ENCODE measurements at regions not wholly inside any gene's neighbourhood (a gene's known extent, or its start where the extent isn't known, plus 50 kb on each side); places are given as distances from the start of the nearest gene placed in this dataset.

- no peak overlapping the region for H2BK120ac ChIP-seq (ENCODE audit: low read depth, low read length, poor library complexity, severe bottlenecking)
- no peak overlapping the region for H3K23ac ChIP-seq (ENCODE audit: insufficient read length, low read depth, low read length)
- H2AFZ ChIP-seq (ENCODE audit: low read length) = no peak overlapping the region
- H3K4me1 ChIP-seq (ENCODE audit: insufficient read depth, low read length) = no peaks in the 10 kb centered on the region
- H3K79me1 ChIP-seq (ENCODE audit: insufficient read depth, low read depth, low read length, poor library complexity, severe bottlenecking) = no peaks in the 10 kb centered on the region
- no peak overlapping the region for H2AK5ac ChIP-seq (ENCODE audit: insufficient read length, low read length)
- H3K27ac ChIP-seq (ENCODE audit: insufficient read length, low read depth, low read length) = no peak overlapping the region
- no peak overlapping the region for H3K4ac ChIP-seq (ENCODE audit: low read depth, low read length)
- no peak overlapping the region for H3K18ac ChIP-seq (ENCODE audit: insufficient read length, low read depth, low read length)
- no peak for DNase-seq
- H3K27ac Mint-ChIP-seq = no peak overlapping the region; a peak in 1 of 7 replicates
- no peak overlapping the region for H4K8ac ChIP-seq (replicated peaks; ENCODE audit: insufficient read length, low read depth, low read length)
- no peaks in the 10 kb centered on the region for H3K23me2 ChIP-seq (ENCODE audit: insufficient read length, low read depth, low read length, poor library complexity, severe bottlenecking)
- H4K5ac ChIP-seq (ENCODE audit: insufficient read length, low read depth, low read length) = no peak overlapping the region
- H3K4me2 ChIP-seq (ENCODE audit: insufficient read depth, insufficient read length, low read length) = no peak overlapping the region
- H3K4me3 Mint-ChIP-seq = no peak overlapping the region
- no peak overlapping the region for H2BK5ac ChIP-seq (ENCODE audit: insufficient read length, low read length)
- H4K91ac ChIP-seq (ENCODE audit: insufficient read length, low read depth, low read length) = no peak overlapping the region
- TF ChIP-seq CTCF (conservative IDR thresholded peaks at IDR 0.05) = no peak
- no peak overlapping the region for H3K14ac ChIP-seq (ENCODE audit: insufficient read depth, low read length)
- H2BK20ac ChIP-seq (ENCODE audit: low read depth, low read length, poor library complexity, severe bottlenecking) = no peak overlapping the region
- H3K9me3 ChIP-seq (ENCODE audit: control insufficient read depth, low read depth, low read length) = peaks cover 45% of the 10 kb centered on the region
- no peaks in the 10 kb centered on the region for H3K4me1 Mint-ChIP-seq
- H3K36me3 Mint-ChIP-seq (ENCODE audit: insufficient read depth in 1 of 3, low read depth in 3 of 3) = peaks cover 0 to 3% (median 3%) of the 10 kb centered on the region in 3 experiments; a peak in 3 of 7 replicates
- H2BK12ac ChIP-seq (ENCODE audit: insufficient read length, low read depth, low read length) = no peak overlapping the region
- no peak overlapping the region for H3K56ac ChIP-seq (ENCODE audit: insufficient read length, low read depth, low read length)
- H3T11ph ChIP-seq (ENCODE audit: low read length) = no peak overlapping the region
- H3K9me3 Mint-ChIP-seq = peaks cover 85 to 90% of the 10 kb centered on the region in 2 experiments
- H4K20me1 ChIP-seq (ENCODE audit: control insufficient read depth, insufficient read depth, insufficient read length) = no peaks in the 10 kb centered on the region
- no peak overlapping the region for H2BK15ac ChIP-seq (ENCODE audit: low read depth, low read length)
- no peaks in the 10 kb centered on the region for H3K79me2 ChIP-seq (ENCODE audit: insufficient read depth, low read length)
- no peaks in the 10 kb centered on the region for H3K27me3 ChIP-seq (ENCODE audit: insufficient read depth, low read length)
- H3K27me3 Mint-ChIP-seq (ENCODE audit: low read depth) = no peaks in the 10 kb centered on the region; the same call in 1 of the 2 replicates
- WGBS (ENCODE audit: extremely low coverage, insufficient read length, low lambda C conversion rate) = no CpG with 5 or more reads among the region's 55 CpGs
- no peak overlapping the region for H3K9ac ChIP-seq (ENCODE audit: extremely low read depth, insufficient read length, low read length)
Observed at GRCh38 chr12:34354239-34355200, 332.2 kb downstream of the ALG10 start.

Measured in H9 (cell line).